Stromal cell of bone marrow (primary cell): ENCODE measurements at regions not wholly inside any gene's neighbourhood (a gene's known extent, or its start where the extent isn't known, plus 50 kb on each side); places are given as distances from the start of the nearest gene placed in this dataset.
A peak's percentile ranks its signal among the peaks of the same experiment; 100 is the strongest.
"Not testable (repeated sequence)": the region's sequence is repeated elsewhere in the genome, so short reads cannot be mapped to it uniquely, and the experiment has no call there.

Experiments
- DNase-seq: peaks from one replicate; pipeline ENCODE4 v3.0.0-alpha.2; 2012; ENCODE audit warnings: low read depth

- DNase-seq: not testable (repeated sequence)
Observed at GRCh38 chr9:41367301-41367700, 178.2 kb upstream of the ZNG1F start.

- DNase-seq: not testable (repeated sequence)
Observed at GRCh38 chr9:41361790-41362189, 172.7 kb upstream of the ZNG1F start.

- DNase-seq: not testable (repeated sequence)
Observed at GRCh38 chr9:41359116-41359515, 170.0 kb upstream of the ZNG1F start.

GRCh38 chr9:41358682-41359081 lies 169.6 kb upstream of the ZNG1F start:
- DNase-seq: peak; percentile 26

GRCh38 chr9:41357918-41358404 lies 168.8 kb upstream of the ZNG1F start:
- DNase-seq: not testable (repeated sequence)

- not testable (repeated sequence) for DNase-seq
Observed at GRCh38 chr9:41357350-41357748, 168.2 kb upstream of the ZNG1F start.

- DNase-seq: peak; percentile 32
Observed at GRCh38 chr9:41356588-41357349, 167.7 kb upstream of the ZNG1F start.

GRCh38 chr9:41355712-41356450 lies 166.8 kb upstream of the ZNG1F start:
- not testable (repeated sequence) for DNase-seq

- DNase-seq: not testable (repeated sequence)
Observed at GRCh38 chr9:41354978-41355377, 165.9 kb upstream of the ZNG1F start.

- not testable (repeated sequence) for DNase-seq
Observed at GRCh38 chr9:41354060-41354934, 165.2 kb upstream of the ZNG1F start.

GRCh38 chr9:41353026-41353425 lies 163.9 kb upstream of the ZNG1F start:
- DNase-seq: not testable (repeated sequence)

- not testable (repeated sequence) for DNase-seq
Observed at GRCh38 chr9:41352390-41352789, 163.3 kb upstream of the ZNG1F start.

- DNase-seq: not testable (repeated sequence)
Observed at GRCh38 chr9:41347893-41348292, 158.8 kb upstream of the ZNG1F start.

- not testable (repeated sequence) for DNase-seq
Observed at GRCh38 chr9:41332562-41332961, 143.4 kb upstream of the ZNG1F start.

- not testable (repeated sequence) for DNase-seq
Observed at GRCh38 chr9:41321277-41321676, 132.2 kb upstream of the ZNG1F start.

GRCh38 chr9:41308953-41309352 lies 119.8 kb upstream of the ZNG1F start:
- DNase-seq: not testable (repeated sequence)

- not testable (repeated sequence) for DNase-seq
Observed at GRCh38 chr9:41285744-41286143, 96.6 kb upstream of the ZNG1F start.

GRCh38 chr9:41280299-41281238 lies 91.5 kb upstream of the ZNG1F start:
- DNase-seq: not testable (repeated sequence)

- DNase-seq: not testable (repeated sequence)
Observed at GRCh38 chr9:41279437-41279836, 90.3 kb upstream of the ZNG1F start.

- DNase-seq: not testable (repeated sequence)
Observed at GRCh38 chr9:41279033-41279432, 89.9 kb upstream of the ZNG1F start.
